PFSK-1 (cell line): ENCODE measurements at regions not wholly inside any gene's neighbourhood (a gene's known extent, or its start where the extent isn't known, plus 50 kb on each side); places are given as distances from the start of the nearest gene placed in this dataset.

Experiments
- FOXP2 ChIP-seq: optimal IDR thresholded peaks from 2 replicates; pipeline ENCODE3; 2011; ENCODE audit warnings: borderline replicate concordance, control low read depth, inconsistent platforms; ENCODE audit not compliant: insufficient read depth; ENCODE audit errors: extremely low read length, extremely low read depth
- POLR2AphosphoS5 ChIP-seq: IDR thresholded peaks from 2 replicates; pipeline ENCODE4 v1.6.1; 2012; ENCODE audit warnings: low read depth, mild to moderate bottlenecking, control low read depth, low read length, moderate library complexity
- SIN3A ChIP-seq: IDR thresholded peaks from 2 replicates; pipeline ENCODE4 v1.6.1; 2012; ENCODE audit warnings: mild to moderate bottlenecking, low read length, moderate library complexity, borderline replicate concordance; ENCODE audit not compliant: insufficient read depth
- TAF1 ChIP-seq: IDR thresholded peaks from 2 replicates; pipeline ENCODE4 v1.6.1; 2012; ENCODE audit warnings: low read length, control low read depth, borderline replicate concordance; ENCODE audit not compliant: insufficient read depth
- TF ChIP-seq, protein P1 (sequence below), 2 experiments: IDR thresholded peaks; 2 replicates each; pipeline versions ENCODE4 v1.6.1 to v1.8.0; 2011 to 2012; ENCODE audit warnings: low read depth in 2 of 2, low read length in 2 of 2, control low read depth in 1 of 2, inconsistent platforms in 1 of 2, mild to moderate bottlenecking in 1 of 2, moderate library complexity in 1 of 2; ENCODE audit not compliant: insufficient read depth in 1 of 2

DNA sequence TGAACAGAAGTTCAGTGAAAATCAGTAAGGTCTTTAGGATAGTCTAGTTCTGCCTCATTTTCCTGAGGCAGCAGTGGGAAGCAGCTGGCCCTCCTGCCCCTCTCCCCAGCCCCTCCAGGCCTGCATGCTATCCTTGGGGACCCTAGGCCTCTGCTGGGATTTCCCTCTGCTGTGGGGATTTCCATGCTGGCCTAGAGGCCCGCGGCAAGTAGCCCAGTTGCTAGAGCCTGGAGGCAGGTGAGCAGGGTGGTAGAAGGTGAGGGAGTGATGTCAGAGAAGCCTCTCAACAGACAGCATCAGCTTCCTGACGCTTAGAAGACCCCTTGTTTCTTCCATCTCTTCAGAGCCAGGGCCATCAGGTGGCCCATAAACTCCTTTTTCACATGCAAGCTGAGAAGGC is 305.8 kb upstream of the THBS1 start:
- TF ChIP-seq FOXP2: no peak

DNA sequence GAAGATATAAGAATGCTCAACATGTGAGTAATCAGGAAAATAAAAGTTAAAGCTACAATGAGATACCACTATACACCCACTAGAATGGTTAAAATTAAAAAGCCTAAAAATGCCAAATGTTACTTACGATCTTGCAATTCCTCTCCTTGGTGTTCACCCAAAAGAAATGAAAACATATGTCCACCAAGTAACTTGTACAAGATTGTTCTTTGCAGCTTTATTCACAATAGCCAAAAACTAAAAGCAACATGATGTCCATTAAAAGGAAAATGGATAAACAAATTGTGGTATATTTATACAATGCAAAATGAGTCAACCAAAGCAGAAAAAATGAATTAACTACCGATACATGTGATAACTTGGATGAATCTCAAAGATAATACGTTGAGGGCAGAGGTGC is 301.6 kb upstream of the THBS1 start:
- no peak for TF ChIP-seq POLR2AphosphoS5
- TF ChIP-seq, protein P1, sequence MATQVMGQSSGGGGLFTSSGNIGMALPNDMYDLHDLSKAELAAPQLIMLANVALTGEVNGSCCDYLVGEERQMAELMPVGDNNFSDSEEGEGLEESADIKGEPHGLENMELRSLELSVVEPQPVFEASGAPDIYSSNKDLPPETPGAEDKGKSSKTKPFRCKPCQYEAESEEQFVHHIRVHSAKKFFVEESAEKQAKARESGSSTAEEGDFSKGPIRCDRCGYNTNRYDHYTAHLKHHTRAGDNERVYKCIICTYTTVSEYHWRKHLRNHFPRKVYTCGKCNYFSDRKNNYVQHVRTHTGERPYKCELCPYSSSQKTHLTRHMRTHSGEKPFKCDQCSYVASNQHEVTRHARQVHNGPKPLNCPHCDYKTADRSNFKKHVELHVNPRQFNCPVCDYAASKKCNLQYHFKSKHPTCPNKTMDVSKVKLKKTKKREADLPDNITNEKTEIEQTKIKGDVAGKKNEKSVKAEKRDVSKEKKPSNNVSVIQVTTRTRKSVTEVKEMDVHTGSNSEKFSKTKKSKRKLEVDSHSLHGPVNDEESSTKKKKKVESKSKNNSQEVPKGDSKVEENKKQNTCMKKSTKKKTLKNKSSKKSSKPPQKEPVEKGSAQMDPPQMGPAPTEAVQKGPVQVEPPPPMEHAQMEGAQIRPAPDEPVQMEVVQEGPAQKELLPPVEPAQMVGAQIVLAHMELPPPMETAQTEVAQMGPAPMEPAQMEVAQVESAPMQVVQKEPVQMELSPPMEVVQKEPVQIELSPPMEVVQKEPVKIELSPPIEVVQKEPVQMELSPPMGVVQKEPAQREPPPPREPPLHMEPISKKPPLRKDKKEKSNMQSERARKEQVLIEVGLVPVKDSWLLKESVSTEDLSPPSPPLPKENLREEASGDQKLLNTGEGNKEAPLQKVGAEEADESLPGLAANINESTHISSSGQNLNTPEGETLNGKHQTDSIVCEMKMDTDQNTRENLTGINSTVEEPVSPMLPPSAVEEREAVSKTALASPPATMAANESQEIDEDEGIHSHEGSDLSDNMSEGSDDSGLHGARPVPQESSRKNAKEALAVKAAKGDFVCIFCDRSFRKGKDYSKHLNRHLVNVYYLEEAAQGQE (IDR thresholded peaks at IDR 0.05; ENCODE audit: insufficient read depth in 1 of 2, low read depth in 2 of 2, low read length in 2 of 2): no peak

DNA sequence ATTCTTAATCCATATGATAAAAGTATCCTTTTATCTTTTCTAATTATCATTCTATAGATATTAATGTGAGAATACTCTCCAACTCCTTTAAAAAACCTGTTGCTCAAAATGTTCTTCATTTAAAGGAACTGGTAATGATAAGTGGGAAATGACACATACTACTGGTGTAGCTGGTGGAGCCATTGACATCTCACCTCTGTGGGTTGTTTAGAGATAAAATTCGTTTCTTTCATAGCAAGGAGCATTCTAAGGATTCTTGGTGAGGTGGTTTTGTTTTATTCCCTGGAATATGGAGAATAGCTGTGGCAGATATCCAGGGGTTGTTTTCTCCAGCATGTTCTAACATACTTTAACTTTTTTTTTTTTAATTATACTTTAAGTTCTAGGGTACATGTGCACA is 299.8 kb upstream of the THBS1 start:
- no peak for TF ChIP-seq TAF1
- TF ChIP-seq, protein P1 (IDR thresholded peaks at IDR 0.05; ENCODE audit: insufficient read depth in 1 of 2, low read depth in 2 of 2, low read length in 2 of 2): no peak

DNA sequence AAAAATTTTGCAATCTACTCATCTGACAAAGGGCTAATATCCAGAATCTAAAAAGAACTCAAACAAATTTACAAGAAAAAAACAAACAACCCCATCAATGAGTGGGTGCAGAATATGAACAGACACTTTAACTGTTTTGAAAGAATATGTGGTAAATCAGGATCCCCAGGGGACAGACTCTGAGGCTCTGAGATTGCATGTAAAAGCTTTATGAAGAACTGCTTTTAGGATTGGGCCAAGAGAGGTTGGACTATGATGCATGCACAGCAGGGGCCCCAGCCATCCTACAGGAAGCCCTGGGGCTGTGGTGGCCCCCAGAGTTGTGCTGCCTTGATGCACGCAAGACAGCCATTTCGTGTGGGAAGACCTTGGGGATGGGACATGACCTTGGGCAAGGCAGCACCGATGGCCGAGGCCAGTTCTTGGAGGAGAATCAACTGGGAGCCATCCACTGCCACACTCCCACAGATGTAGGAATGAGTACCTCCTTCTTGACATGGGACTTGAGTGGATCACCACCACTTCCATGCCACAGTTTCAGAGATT is 298.1 kb upstream of the THBS1 start:
- no peak for TF ChIP-seq SIN3A
- no peak for TF ChIP-seq TAF1
- TF ChIP-seq, protein P1 (IDR thresholded peaks at IDR 0.05; ENCODE audit: insufficient read depth in 1 of 2, low read depth in 2 of 2, low read length in 2 of 2): no peak
- no peak for TF ChIP-seq POLR2AphosphoS5
- no peak for TF ChIP-seq FOXP2

DNA sequence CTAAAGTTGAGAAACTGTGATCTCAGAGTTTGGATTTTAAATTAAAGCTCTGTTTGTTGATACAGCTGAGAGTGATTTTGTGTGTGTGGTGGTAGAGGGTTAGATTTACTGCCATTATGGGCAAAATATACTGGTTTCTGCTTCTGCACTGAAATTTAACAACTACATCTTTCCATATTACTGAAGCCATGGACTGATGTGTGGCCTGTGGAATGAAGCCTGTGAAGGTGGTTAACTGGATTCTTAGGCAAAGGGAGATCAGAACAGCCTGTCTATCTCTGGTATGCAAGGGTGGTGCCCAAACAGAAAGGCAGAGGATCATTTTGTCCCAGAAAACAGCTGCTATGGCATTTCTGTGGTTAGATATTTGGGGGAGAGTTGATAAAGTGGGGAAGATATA is 297.3 kb upstream of the THBS1 start:
- no peak for TF ChIP-seq POLR2AphosphoS5
- TF ChIP-seq FOXP2: no peak
- TF ChIP-seq, protein P1 (IDR thresholded peaks at IDR 0.05; ENCODE audit: insufficient read depth in 1 of 2, low read depth in 2 of 2, low read length in 2 of 2): no peak
- no peak for TF ChIP-seq SIN3A
- no peak for TF ChIP-seq TAF1
